ENCODE measurements at regions not wholly inside any gene's neighbourhood (a gene's known extent, or its start where the extent isn't known, plus 50 kb on each side); places are given as distances from the start of the nearest gene placed in this dataset.
A peak's percentile ranks its signal among the peaks of the same experiment; 100 is the strongest.
"Not testable (repeated sequence)": the region's sequence is repeated elsewhere in the genome, so short reads cannot be mapped to it uniquely, and the experiment has no call there.

DNA sequence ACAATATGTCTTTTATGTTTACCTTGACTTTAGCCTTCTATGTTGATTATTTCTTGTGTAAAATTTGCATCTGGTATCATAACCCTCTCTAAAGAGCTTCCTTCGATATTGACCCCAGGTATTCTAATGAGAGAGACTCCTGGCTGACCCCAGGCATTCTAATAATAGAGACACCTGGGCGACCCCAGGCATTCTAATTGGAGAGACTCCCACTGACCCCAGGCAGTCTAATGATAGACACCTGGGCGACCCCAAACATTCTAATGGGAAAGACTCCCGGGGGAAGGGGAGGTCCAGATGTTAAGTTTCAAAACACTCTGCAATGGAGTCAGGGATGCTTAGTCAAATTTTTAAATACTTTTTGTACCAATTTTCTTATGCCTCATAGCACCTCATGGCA, 726.4 kb downstream of the COL12A1 start:
- no peak for FAIRE-seq

GRCh38 chr6:74474046-74474445, 731.8 kb downstream of the COL12A1 start:
- FAIRE-seq, result not testable (repeated sequence)

DNA sequence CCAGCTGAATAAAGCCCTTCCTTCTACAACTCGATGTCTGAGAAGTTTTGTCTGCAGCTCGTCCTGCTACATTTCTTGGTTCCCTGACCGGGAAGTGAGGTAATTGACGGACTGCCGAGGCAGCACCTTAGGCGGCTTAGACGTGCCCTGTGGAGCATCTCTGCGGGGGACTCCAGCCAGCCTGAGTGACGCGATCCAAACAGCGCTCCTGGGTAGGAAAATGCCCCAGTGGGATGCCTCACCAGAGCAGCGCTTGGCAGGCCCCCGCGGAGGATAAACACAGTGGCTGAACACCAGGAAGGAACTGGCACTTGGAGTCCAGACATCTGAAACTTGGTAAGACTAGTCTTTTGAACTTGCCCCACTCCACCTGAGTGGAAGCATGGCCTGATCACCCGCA, 737.3 kb downstream of the COL12A1 start:
- FAIRE-seq, result not testable (repeated sequence)

DNA sequence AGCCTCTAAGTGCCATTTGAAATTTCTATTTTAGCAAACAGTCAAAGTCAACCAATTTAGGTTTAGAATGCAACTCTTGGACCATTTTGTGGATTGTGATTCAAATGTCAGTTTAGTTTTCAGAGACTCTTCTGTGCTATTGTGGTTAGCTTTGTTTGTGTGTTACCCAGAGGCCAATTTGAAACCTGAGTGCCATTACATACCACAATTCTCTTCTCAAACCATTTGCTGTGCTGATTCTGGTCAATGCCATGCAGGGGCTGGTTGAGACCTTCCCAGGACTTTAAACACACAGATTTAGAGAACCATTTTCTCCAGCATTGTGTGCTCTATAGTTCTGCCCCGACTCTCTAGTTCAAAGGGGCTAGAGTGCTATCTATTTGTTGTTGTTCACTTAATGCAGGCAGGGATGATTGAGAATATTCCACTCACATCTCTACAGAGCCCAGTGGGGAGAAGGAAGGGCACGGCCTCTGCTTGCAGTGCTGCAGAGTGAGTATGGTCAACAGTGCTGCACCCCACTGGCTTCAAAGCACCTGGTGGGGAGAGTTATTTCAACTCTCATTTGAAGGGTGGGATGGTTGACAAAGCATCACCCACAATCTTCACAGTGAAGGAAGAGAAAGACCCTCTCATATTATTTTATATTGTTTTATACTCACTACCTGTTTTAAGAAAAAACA, 738.2 kb downstream of the COL12A1 start:
- FAIRE-seq, result no peak

DNA sequence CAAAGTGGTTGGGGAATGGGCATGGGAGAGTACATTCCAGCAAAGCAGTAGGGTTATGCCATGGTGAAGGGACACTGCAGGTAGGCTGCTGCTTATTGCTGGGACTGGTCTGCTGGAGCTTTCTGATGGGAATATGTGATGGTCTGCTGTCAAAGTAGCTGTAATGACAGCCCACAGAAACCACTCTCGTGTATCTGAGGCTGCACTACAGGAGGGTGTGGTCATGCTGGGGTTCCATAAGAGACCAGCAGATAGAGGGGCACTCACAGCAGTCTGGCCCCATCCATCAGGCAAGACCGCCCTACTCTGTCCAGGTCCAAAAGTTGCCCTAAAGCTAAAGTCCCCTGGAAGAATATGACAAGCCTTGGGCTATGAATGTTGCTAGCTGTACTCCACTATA, 739.3 kb downstream of the COL12A1 start:
- no peak for FAIRE-seq

DNA sequence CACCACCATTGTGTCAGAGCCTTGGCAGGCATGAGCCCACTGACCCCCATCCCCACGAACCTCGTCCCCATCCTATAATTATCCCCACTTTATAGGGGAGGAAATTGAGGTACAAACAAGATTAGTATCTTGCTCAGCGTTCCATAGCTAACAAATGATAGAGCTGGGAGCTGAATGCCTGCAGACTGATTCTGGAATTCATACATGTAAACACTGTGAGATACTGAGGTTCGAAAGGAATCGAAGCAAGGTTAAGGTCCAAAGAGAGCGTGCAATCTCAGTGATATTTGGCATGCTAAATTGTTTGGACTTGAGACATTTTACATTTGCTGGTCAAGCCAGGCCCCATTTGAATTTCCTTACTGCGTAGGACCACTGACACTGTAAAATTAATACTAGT, 746.6 kb downstream of the COL12A1 start:
- FAIRE-seq, result no peak

- FAIRE-seq, result no peak
Observed at GRCh38 chr6:74458536-74458935, 747.3 kb downstream of the COL12A1 start.

- no peak for FAIRE-seq
Observed at GRCh38 chr6:74455786-74456185, 750.1 kb downstream of the COL12A1 start.

- no peak for FAIRE-seq
Observed at GRCh38 chr6:74451953-74452352, 753.9 kb downstream of the COL12A1 start.

DNA sequence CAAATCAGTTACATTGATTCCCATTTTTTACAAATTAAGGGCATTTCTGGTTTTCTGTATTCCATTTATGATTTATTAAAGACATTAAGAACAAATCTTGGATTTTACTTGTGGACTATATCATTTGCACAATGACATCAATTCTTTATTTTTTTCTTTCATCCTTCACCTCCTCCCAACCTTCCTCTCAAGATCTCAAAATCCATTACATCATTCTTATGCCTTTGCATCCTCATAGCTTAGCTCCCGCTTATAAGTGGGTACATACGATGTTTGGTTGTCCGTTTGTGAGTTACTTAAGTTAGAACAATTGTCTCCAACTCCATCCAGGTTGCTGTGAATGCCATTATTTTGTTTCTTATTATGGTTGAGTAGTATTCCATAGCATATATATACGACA, 752.8 kb downstream of the CD109 start:
- FAIRE-seq, result no peak

GRCh38 chr6:74447013-74447412, 751.0 kb downstream of the CD109 start:
- FAIRE-seq, result no peak

DNA sequence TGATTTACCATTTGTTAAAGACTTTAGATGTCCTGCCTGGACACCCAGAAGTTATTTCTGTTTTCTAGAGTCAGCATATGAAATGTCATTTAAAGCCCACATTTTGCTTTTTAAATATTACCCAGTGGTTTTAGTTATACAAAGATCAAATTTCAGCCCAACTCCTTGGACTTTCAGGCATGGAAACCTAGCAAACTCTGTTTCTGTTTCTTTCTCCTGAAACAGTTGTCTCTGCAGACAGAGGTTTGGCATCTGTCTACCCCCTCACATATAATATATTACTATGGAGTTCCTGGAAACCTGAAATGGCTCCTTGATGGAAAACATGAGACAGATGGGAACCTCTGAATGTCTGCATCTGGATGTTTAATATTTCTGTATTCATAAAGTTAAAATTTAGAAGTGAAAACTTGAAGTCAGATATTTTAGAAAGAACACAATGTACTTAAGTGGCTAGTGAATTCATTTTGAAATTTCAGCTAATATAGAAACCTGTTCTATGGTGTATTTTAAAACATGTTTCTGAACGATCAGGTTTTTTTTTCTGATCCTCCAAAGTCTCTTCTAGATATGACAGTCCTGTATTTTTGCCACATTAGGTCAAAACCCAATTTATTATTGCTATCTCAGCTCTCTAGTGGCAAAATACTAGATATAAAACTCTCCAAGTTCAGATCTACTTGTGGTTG, 743.3 kb downstream of the CD109 start:
- no peak for FAIRE-seq

GRCh38 chr6:74438395-74438794, 742.4 kb downstream of the CD109 start:
- FAIRE-seq, result not testable (repeated sequence)

GRCh38 chr6:74434171-74434570, 738.2 kb downstream of the CD109 start:
- no peak for FAIRE-seq

- FAIRE-seq, result no peak
Observed at GRCh38 chr6:74431873-74432580, 736.0 kb downstream of the CD109 start.

DNA sequence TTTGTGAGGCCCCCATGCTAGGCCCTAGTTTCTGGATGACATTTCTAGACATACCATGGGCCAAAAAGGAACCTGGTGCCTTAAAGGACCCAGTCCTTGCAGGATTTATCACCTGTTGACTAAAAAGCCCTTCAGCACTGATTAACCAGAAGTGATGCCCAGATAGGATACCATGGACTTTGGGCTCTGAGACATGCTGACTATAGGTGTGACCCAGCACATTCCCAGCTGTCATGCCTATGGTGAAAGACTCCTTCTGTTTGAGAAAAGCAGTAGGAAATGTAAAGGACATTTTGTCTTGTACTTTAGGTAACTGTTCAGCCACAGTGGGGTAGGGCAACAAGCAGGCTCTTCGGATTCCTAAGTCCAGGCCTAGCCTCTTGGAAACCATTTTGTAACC, 724.2 kb downstream of the CD109 start:
- no peak for FAIRE-seq

- no peak for FAIRE-seq
Observed at GRCh38 chr6:74415056-74415455, 719.1 kb downstream of the CD109 start.

GRCh38 chr6:74410630-74411029, 714.6 kb downstream of the CD109 start:
- FAIRE-seq, result no peak

DNA sequence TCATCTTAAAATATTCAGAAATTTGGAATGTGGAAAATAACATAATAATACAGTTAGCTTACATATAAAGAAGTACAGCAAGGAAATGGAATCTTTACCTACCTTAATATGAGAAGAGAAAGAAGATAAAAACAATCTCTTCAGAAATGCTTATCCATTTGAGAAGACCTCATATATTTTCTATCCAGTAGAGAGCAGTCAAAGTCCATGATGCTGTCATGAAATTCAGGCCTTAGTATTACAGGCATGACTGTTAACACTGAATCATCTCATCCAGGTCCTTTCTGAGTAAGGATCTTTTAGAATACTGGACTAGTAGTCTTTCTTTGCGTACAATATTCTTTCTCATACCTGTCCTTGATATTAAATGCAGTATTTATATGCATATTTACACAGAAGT, 713.4 kb downstream of the CD109 start:
- peak; percentile 19 for FAIRE-seq

- FAIRE-seq, result no peak
Observed at GRCh38 chr6:74408844-74409243, 712.8 kb downstream of the CD109 start.

DNA sequence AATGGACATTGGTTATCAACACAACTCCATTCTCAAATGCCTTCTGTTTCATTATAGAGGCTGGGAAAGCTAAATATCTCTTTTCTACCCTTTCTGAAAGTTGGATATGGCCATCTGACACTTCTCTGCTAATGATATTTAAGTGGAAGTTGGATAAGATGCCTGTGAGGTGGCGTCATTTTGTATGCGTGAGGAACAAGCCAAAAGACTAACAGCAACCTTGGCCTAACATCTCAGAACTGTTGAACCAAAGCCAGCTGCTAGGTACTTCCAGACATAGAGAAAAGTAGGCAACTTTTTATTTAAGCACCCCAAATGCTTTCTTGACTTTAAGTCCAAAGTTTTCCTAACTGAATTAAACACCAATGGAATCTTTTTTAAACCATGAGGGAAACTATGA, 708.4 kb downstream of the CD109 start:
- no peak for FAIRE-seq

DNA sequence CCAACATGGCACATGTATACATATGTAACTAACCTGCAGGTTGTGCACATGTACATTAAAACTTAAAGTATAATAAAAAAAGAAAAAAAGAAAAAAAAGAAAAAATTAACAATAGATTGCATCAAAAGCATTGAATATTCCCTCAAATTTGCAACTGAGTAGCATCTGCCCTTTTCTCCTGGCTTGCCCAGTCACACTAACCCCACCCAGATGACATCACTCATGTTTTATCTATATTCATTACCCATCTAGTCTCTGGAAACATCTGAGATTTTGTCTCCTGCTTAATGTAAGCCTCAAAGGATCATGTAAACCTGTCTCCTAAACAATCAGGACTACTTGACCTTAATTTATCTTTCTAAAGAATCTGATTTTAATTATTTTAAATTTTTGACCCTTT, 706.8 kb downstream of the CD109 start:
- no peak for FAIRE-seq

DNA sequence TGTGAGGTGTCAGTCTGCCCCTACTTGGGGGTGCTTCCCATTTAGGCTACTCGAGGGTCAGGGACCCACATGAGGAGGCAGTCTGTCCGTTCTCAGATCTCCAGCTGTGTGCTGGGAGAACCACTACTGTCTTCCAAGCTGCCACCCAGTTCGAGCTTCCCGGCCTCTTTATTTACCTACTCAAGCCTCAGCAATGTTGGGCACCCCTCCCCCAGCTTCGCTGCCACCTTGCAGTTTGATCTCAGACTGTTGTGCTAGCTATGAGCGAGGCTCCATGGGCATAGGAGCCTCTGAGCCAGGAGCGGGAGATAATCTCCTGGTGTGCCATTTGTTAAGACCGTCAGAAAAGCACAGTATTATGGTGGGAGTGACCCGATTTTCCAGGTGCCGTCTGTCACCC, 682.4 kb downstream of the CD109 start:
- not testable (repeated sequence) for FAIRE-seq

GRCh38 chr6:74369556-74369993, 673.6 kb downstream of the CD109 start:
- no peak for FAIRE-seq
